ENCODE measurements at regions not wholly inside any gene's neighbourhood (a gene's known extent, or its start where the extent isn't known, plus 50 kb on each side); places are given as distances from the start of the nearest gene placed in this dataset.

- H3K4me1 Mint-ChIP-seq, result no peaks in the 10 kb centered on the region
- no peaks in the 10 kb centered on the region for H3K36me3 Mint-ChIP-seq (ENCODE audit: low read depth)
- no peaks in the 10 kb centered on the region for H3K4me1 ChIP-seq (ENCODE audit: control insufficient read depth, insufficient read depth, low read length)
- no peak overlapping the region for H3K9ac ChIP-seq (ENCODE audit: extremely low read depth, low read length, poor library complexity, severe bottlenecking)
- no peak overlapping the region for H3K4me3 Mint-ChIP-seq
- DNase-seq, result no peak
- H3K27ac ChIP-seq (ENCODE audit: low read depth, low read length), result no peak overlapping the region
- H3K27me3 Mint-ChIP-seq (ENCODE audit: insufficient read depth), result no peaks in the 10 kb centered on the region
- H3K27ac Mint-ChIP-seq, result no peak overlapping the region
- no peaks in the 10 kb centered on the region for H3K36me3 ChIP-seq (ENCODE audit: control insufficient read depth, insufficient read depth, low read length)
- H3K27me3 ChIP-seq (ENCODE audit: control insufficient read depth, insufficient read depth, low read length, poor library complexity, severe bottlenecking), result no peaks in the 10 kb centered on the region
- no peaks in the 10 kb centered on the region for H3K9me3 Mint-ChIP-seq
- WGBS, 2 experiments (ENCODE audit: insufficient coverage in 1 of 2, insufficient read length in 1 of 2), result 90 to 97% methylated on average over 5 to 6 of the region's 6 CpGs
- H3K9me3 ChIP-seq (ENCODE audit: control insufficient read depth, low read length), result no peaks in the 10 kb centered on the region
- no peak for TF ChIP-seq CTCF (conservative IDR thresholded peaks at IDR 0.05)
- no peak overlapping the region for H3K4me3 ChIP-seq (ENCODE audit: low read length)
Measured at GRCh38 chr1:88529581-88529980, 154.5 kb upstream of the PKN2 start.

- WGBS, 2 experiments (ENCODE audit: insufficient coverage in 1 of 2, insufficient read length in 1 of 2), result 90 to 91% methylated on average over 2 to 3 of the region's 3 CpGs
- no peak for TF ChIP-seq CTCF (conservative IDR thresholded peaks at IDR 0.05)
- H3K27me3 ChIP-seq (ENCODE audit: control insufficient read depth, insufficient read depth, low read length, poor library complexity, severe bottlenecking), result no peaks in the 10 kb centered on the region
- no peak overlapping the region for H3K27ac ChIP-seq (ENCODE audit: low read depth, low read length)
- no peak overlapping the region for H3K4me3 Mint-ChIP-seq
- H3K4me1 Mint-ChIP-seq, result no peaks in the 10 kb centered on the region
- no peak overlapping the region for H3K9ac ChIP-seq (ENCODE audit: extremely low read depth, low read length, poor library complexity, severe bottlenecking)
- H3K4me3 ChIP-seq (ENCODE audit: low read length), result no peak overlapping the region
- H3K4me1 ChIP-seq (ENCODE audit: control insufficient read depth, insufficient read depth, low read length), result no peaks in the 10 kb centered on the region
- no peaks in the 10 kb centered on the region for H3K36me3 Mint-ChIP-seq (ENCODE audit: low read depth)
- H3K27me3 Mint-ChIP-seq (ENCODE audit: insufficient read depth), result no peaks in the 10 kb centered on the region
- no peaks in the 10 kb centered on the region for H3K9me3 ChIP-seq (ENCODE audit: control insufficient read depth, low read length)
- no peaks in the 10 kb centered on the region for H3K36me3 ChIP-seq (ENCODE audit: control insufficient read depth, insufficient read depth, low read length)
- H3K9me3 Mint-ChIP-seq, result no peaks in the 10 kb centered on the region
- no peak overlapping the region for H3K27ac Mint-ChIP-seq
- no peak for DNase-seq
Measured at GRCh38 chr1:88530246-88530645, 153.8 kb upstream of the PKN2 start.

GRCh38 chr1:88537787-88538186, 146.3 kb upstream of the PKN2 start:
- Mint-ChIP-seq H3K27me3 (ENCODE audit: insufficient read depth) (no peaks in the 10 kb centered on the region), H3K36me3 (ENCODE audit: low read depth) (no peaks in the 10 kb centered on the region), H3K27ac (no peak overlapping the region), H3K4me1 (no peaks in the 10 kb centered on the region), H3K4me3 (no peak overlapping the region), H3K9me3 (no peaks in the 10 kb centered on the region)
- H3K36me3 ChIP-seq (ENCODE audit: control insufficient read depth, insufficient read depth, low read length), result no peaks in the 10 kb centered on the region
- no peak for DNase-seq
- 90 to 95% methylated on average over 2 to 3 of the region's 3 CpGs for WGBS, 2 experiments (ENCODE audit: insufficient coverage in 1 of 2, insufficient read length in 1 of 2)
- H3K9me3 ChIP-seq (ENCODE audit: control insufficient read depth, low read length), result no peaks in the 10 kb centered on the region
- no peak overlapping the region for H3K27ac ChIP-seq (ENCODE audit: low read depth, low read length)
- H3K27me3 ChIP-seq (ENCODE audit: control insufficient read depth, insufficient read depth, low read length, poor library complexity, severe bottlenecking), result no peaks in the 10 kb centered on the region
- H3K4me1 ChIP-seq (ENCODE audit: control insufficient read depth, insufficient read depth, low read length), result no peaks in the 10 kb centered on the region
- H3K4me3 ChIP-seq (ENCODE audit: low read length), result no peak overlapping the region
- no peak for TF ChIP-seq CTCF (conservative IDR thresholded peaks at IDR 0.05)
- H3K9ac ChIP-seq (ENCODE audit: extremely low read depth, low read length, poor library complexity, severe bottlenecking), result no peak overlapping the region
